HCT116 (cell line): ENCODE measurements at regions not wholly inside any gene's neighbourhood (a gene's known extent, or its start where the extent isn't known, plus 50 kb on each side); places are given as distances from the start of the nearest gene placed in this dataset.

Experiments used
- CBX3 ChIP-seq: IDR thresholded peaks from 2 replicates; pipeline ENCODE4 v1.6.1; 2012; ENCODE audit warnings: low read depth
- CEBPB ChIP-seq: IDR thresholded peaks from 2 replicates; pipeline ENCODE4 v1.6.1; 2012; ENCODE audit warnings: low read depth
- CTCF ChIP-seq, 3 experiments: fragments of 200-600 bp in 1 of 3; sonication (generic) in 1 of 3; IDR thresholded peaks in 2 of 3; conservative IDR thresholded peaks in 1 of 3; 2 replicates each; pipeline ENCODE4 v1.5.1; 2012 to 2017; ENCODE audit warnings: low read depth in 2 of 3, low read length in 2 of 3, antibody characterized with exemption in 1 of 3, borderline replicate concordance in 1 of 3, control low read depth in 1 of 3, mild to moderate bottlenecking in 1 of 3, mixed read lengths in 1 of 3, mixed run types in 1 of 3, moderate library complexity in 1 of 3; ENCODE audit not compliant: insufficient read depth in 1 of 3
- ELF1 ChIP-seq: IDR thresholded peaks from 2 replicates; pipeline ENCODE4 v1.6.1; 2012; ENCODE audit warnings: low read depth, borderline replicate concordance
- EZH2 ChIP-seq: fragments of 200-600 bp; sonication (generic); IDR thresholded peaks from 2 replicates; pipeline ENCODE4 v1.6.1; 2017; ENCODE audit warnings: antibody characterized with exemption, mixed run types
- POLR2A ChIP-seq: IDR thresholded peaks from 2 replicates; pipeline ENCODE4 v1.7.0; 2011; ENCODE audit warnings: borderline replicate concordance; ENCODE audit not compliant: insufficient read depth, insufficient read length; ENCODE audit errors: extremely low read depth
- POLR2AphosphoS5 ChIP-seq: IDR thresholded peaks from 2 replicates; pipeline ENCODE4 v1.6.1; 2011; ENCODE audit warnings: mild to moderate bottlenecking, low read depth, low read length, moderate library complexity
- SIN3A ChIP-seq: IDR thresholded peaks from 2 replicates; pipeline ENCODE4 v1.6.1; 2012; ENCODE audit warnings: low read depth
- SP1 ChIP-seq: IDR thresholded peaks from 2 replicates; pipeline ENCODE4 v1.6.1; 2012; ENCODE audit warnings: low read depth
- TCF7L2 ChIP-seq: IDR thresholded peaks from 2 replicates; pipeline ENCODE4 v1.7.0; 2011; ENCODE audit warnings: borderline replicate concordance, inconsistent platforms; ENCODE audit not compliant: insufficient read depth, insufficient read length; ENCODE audit errors: extremely low read depth
- ZBTB33 ChIP-seq: IDR thresholded peaks from 2 replicates; pipeline ENCODE4 v1.6.1; 2011; ENCODE audit warnings: mild to moderate bottlenecking, low read length, moderate library complexity; ENCODE audit not compliant: insufficient replicate concordance; ENCODE audit errors: extremely low read depth
- ZFX ChIP-seq: fragments of 450-650 bp; IDR thresholded peaks from 2 replicates; pipeline ENCODE4 v1.6.1; 2017
- ZNF274 ChIP-seq: fragments of 200-500 bp; sonication (Bioruptor generic); IDR thresholded peaks from 2 replicates; pipeline ENCODE4 v1.6.1; 2014; ENCODE audit warnings: mild to moderate bottlenecking, low read depth, low read length, inconsistent platforms

GRCh38 chr17:77869041-77869599, 89.4 kb upstream of the TNRC6C start:
- TF ChIP-seq POLR2A (no peak), SIN3A (no peak), CTCF (IDR thresholded peaks at IDR 0.05 in 2 of 3, conservative IDR thresholded peaks at IDR 0.05 in 1 of 3; ENCODE audit: borderline replicate concordance in 1 of 3, insufficient read depth in 1 of 3, low read depth in 2 of 3, low read length in 2 of 3) (no peak), POLR2AphosphoS5 (no peak), TCF7L2 (no peak), ELF1 (no peak), CBX3 (no peak), SP1 (no peak), ZFX (no peak), CEBPB (no peak), ZBTB33 (no peak), EZH2 (no peak), ZNF274 (no peak)
